Pulmonary artery endothelial cell (primary cell): ENCODE measurements at regions not wholly inside any gene's neighbourhood (a gene's known extent, or its start where the extent isn't known, plus 50 kb on each side); places are given as distances from the start of the nearest gene placed in this dataset.
A peak's percentile ranks its signal among the peaks of the same experiment; 100 is the strongest.
"Not testable (repeated sequence)": the region's sequence is repeated elsewhere in the genome, so short reads cannot be mapped to it uniquely, and the experiment has no call there.

Source experiments
- DNase-seq: peaks from one replicate; pipeline ENCODE4 v3.0.0-alpha.2; 2011; ENCODE audit warnings: low read depth, low spot score

GRCh38 chr14:56419750-56420149, 159.8 kb upstream of the TMEM260 start:
- DNase-seq, result no peak

- DNase-seq, result no peak
Observed at GRCh38 chr14:56422221-56422620, 157.4 kb upstream of the TMEM260 start.

GRCh38 chr14:56422703-56423213, 156.8 kb upstream of the TMEM260 start:
- DNase-seq, result peak; percentile 49

GRCh38 chr14:56423544-56423943, 156.1 kb upstream of the TMEM260 start:
- DNase-seq, result no peak

- DNase-seq, result no peak
Observed at GRCh38 chr14:56431013-56431412, 148.6 kb upstream of the TMEM260 start.

- DNase-seq, result no peak
Observed at GRCh38 chr14:56449670-56450213, 129.9 kb upstream of the TMEM260 start.

GRCh38 chr14:56452940-56453339, 126.7 kb upstream of the TMEM260 start:
- no peak for DNase-seq

GRCh38 chr14:56454680-56455079, 124.9 kb upstream of the TMEM260 start:
- DNase-seq, result not testable (repeated sequence)

- DNase-seq, result no peak
Observed at GRCh38 chr14:56460469-56460868, 119.1 kb upstream of the TMEM260 start.

- DNase-seq, result no peak
Observed at GRCh38 chr14:56461276-56462275, 118.0 kb upstream of the TMEM260 start.

GRCh38 chr14:56463271-56463890, 116.2 kb upstream of the TMEM260 start:
- no peak for DNase-seq

- DNase-seq, result no peak
Observed at GRCh38 chr14:56471056-56471455, 108.5 kb upstream of the TMEM260 start.

- no peak for DNase-seq
Observed at GRCh38 chr14:56474419-56475022, 105.1 kb upstream of the TMEM260 start.

GRCh38 chr14:56482310-56482911, 97.2 kb upstream of the TMEM260 start:
- DNase-seq, result no peak

GRCh38 chr14:56487090-56487667, 92.4 kb upstream of the TMEM260 start:
- no peak for DNase-seq

GRCh38 chr14:56487761-56488160, 91.8 kb upstream of the TMEM260 start:
- no peak for DNase-seq

- DNase-seq, result no peak
Observed at GRCh38 chr14:56488306-56488705, 91.3 kb upstream of the TMEM260 start.

GRCh38 chr14:56490379-56490778, 89.2 kb upstream of the TMEM260 start:
- no peak for DNase-seq

GRCh38 chr14:56491299-56492285, 88.0 kb upstream of the TMEM260 start:
- no peak for DNase-seq

GRCh38 chr14:56494167-56494566, 85.4 kb upstream of the TMEM260 start:
- DNase-seq, result no peak
